Keratinocyte (primary cell): ENCODE measurements at regions not wholly inside any gene's neighbourhood (a gene's known extent, or its start where the extent isn't known, plus 50 kb on each side); places are given as distances from the start of the nearest gene placed in this dataset.

Experiments
- DNase-seq: peaks from one replicate; pipeline ENCODE4 v3.0.0-alpha.2; 2011; ENCODE audit warnings: low read depth, missing footprints, low spot score
- FAIRE-seq: peaks from 2 replicates; lab custom pipeline; 2011; peaks lifted over from hg19 to GRCh38; lab: Jason Lieb, UNC
- H2AFZ ChIP-seq: 2 replicates; pipeline ENCODE4 v1.6.0; 2012; ENCODE audit warnings: low read length, control low read depth, inconsistent platforms; ENCODE audit not compliant: control insufficient read depth
- H3K27ac ChIP-seq: 2 replicates; pipeline ENCODE4 v1.5.1; 2011; ENCODE audit warnings: low read length; ENCODE audit not compliant: control insufficient read depth, insufficient read depth
- H3K27me3 ChIP-seq: 3 replicates; pipeline ENCODE4 v1.6.0; 2011; ENCODE audit warnings: low read length; ENCODE audit not compliant: control insufficient read depth, insufficient read depth; ENCODE audit errors: extremely low read depth
- H3K36me3 ChIP-seq, 2 experiments: 2 replicates in 1 of 2; 3 replicates in 1 of 2; pipeline ENCODE4 v1.5.1; 2011; ENCODE audit warnings: low read length in 2 of 2, mild to moderate bottlenecking in 1 of 2; ENCODE audit not compliant: control insufficient read depth in 2 of 2, insufficient read depth in 2 of 2; ENCODE audit errors: extremely low read depth in 1 of 2
- H3K4me1 ChIP-seq: 3 replicates; pipeline ENCODE4 v1.5.1; 2011; ENCODE audit warnings: low read length; ENCODE audit not compliant: control insufficient read depth, insufficient read depth; ENCODE audit errors: extremely low read depth
- H3K4me2 ChIP-seq: 3 replicates; pipeline ENCODE4 v1.6.0; 2011; ENCODE audit warnings: low read depth, low read length; ENCODE audit not compliant: control insufficient read depth, insufficient read depth; ENCODE audit errors: extremely low read depth
- H3K4me3 ChIP-seq, 3 experiments: fragments of 200-600 bp in 1 of 3; sonication (generic) in 1 of 3; 2 replicates in 2 of 3; 3 replicates in 1 of 3; pipeline ENCODE4 v1.5.1; 2011 to 2016; ENCODE audit warnings: low read length in 3 of 3, mild to moderate bottlenecking in 3 of 3, control low read depth in 2 of 3, inconsistent platforms in 1 of 3, low read depth in 1 of 3, mixed read lengths in 1 of 3, mixed run types in 1 of 3, moderate library complexity in 1 of 3; ENCODE audit not compliant: control insufficient read depth in 2 of 3, insufficient read depth in 2 of 3; ENCODE audit errors: extremely low read depth in 1 of 3
- H3K79me2 ChIP-seq: 2 replicates; pipeline ENCODE4 v1.6.0; 2012; ENCODE audit warnings: low read length; ENCODE audit not compliant: control insufficient read depth, insufficient read depth
- H3K9ac ChIP-seq: 3 replicates; pipeline ENCODE4 v1.6.0; 2011; ENCODE audit warnings: low read length; ENCODE audit not compliant: control insufficient read depth, insufficient read depth; ENCODE audit errors: extremely low read depth
- H3K9me1 ChIP-seq: 3 replicates; pipeline ENCODE4 v1.6.0; 2011; ENCODE audit warnings: low read length; ENCODE audit not compliant: control insufficient read depth, insufficient read depth; ENCODE audit errors: extremely low read depth
- H3K9me3 ChIP-seq: 2 replicates; pipeline ENCODE4 v1.5.1; 2012; ENCODE audit warnings: low read depth, low read length; ENCODE audit not compliant: control insufficient read depth
- H4K20me1 ChIP-seq: 3 replicates; pipeline ENCODE4 v1.6.0; 2011; ENCODE audit warnings: low read length; ENCODE audit not compliant: control insufficient read depth, insufficient read depth; ENCODE audit errors: extremely low read depth
- EZH2 ChIP-seq: IDR thresholded peaks from one replicate; pipeline ENCODE4 v1.6.1; 2012; ENCODE audit warnings: inconsistent platforms, mild to moderate bottlenecking, low read length, moderate library complexity
- dilution Hi-C: fragments of 300-500 bp; cut with MboI; formaldehyde crosslinking; loops from one replicate; pipeline ENCODE4 v1.7.0; 2020; ENCODE audit warnings: low sequenced_read_pairs; ENCODE audit not compliant: extremely low pct_ligation_motif_present
- TF ChIP-seq, protein P1 (sequence below), 3 experiments: IDR thresholded peaks in 1 of 3; conservative IDR thresholded peaks in 1 of 3; optimal IDR thresholded peaks in 1 of 3; 2 replicates in 2 of 3; 3 replicates in 1 of 3; pipeline versions ENCODE3 to v1.5.1; 2011; ENCODE audit warnings: low read length in 3 of 3, mild to moderate bottlenecking in 3 of 3, moderate library complexity in 2 of 3, control low read depth in 1 of 3, inconsistent platforms in 1 of 3; ENCODE audit not compliant: insufficient read depth in 2 of 3; ENCODE audit errors: extremely low read depth in 1 of 3

DNA sequence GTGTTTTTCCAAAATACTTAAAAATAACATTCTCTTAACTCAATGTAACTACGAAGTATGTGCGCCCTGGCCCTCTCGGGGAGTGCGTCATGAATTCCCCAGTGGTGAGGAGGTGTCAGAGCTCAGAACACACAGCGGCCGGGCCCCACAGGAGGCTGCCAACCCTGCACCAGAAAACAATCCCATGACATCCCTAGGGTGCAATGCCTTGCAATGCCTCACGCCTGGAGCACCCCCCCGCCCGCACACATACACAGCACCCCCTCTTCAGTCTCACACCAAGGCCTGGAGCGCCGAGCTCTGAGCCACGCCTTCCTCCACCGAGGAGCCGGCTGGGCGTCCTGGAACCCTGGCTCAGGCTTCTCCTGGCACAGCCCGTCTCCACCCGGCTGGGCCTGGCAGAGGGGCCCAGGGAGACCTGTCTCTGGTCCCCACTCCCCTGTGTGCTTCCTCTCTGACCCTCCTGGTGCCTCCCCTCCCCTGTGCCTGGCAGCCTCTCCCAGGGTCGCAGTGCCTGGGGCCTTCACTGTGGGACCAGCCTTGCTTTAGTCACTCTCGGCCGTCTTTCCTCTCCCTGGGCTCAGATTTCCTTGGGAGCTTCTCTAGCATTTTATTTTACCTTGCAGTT, 108.2 kb upstream of the ADRA2C start:
- FAIRE-seq (no peak), DNase-seq (no peak)
- no peaks in the 10 kb centered on the region for H3K4me1 ChIP-seq
- no peaks in the 10 kb centered on the region for H3K9me1 ChIP-seq
- H3K36me3 ChIP-seq, result no peaks in the 10 kb centered on the region
- no peaks in the 10 kb centered on the region for H3K9me3 ChIP-seq
- no peak overlapping the region for H3K9ac ChIP-seq
- dilution Hi-C loops, result no loop called here
- H2AFZ ChIP-seq, result no peak overlapping the region
- H3K79me2 ChIP-seq, result no peaks in the 10 kb centered on the region
- peaks cover 44% of the 10 kb centered on the region for H3K27me3 ChIP-seq
- no peaks in the 10 kb centered on the region for H4K20me1 ChIP-seq
- H3K4me2 ChIP-seq, result no peak overlapping the region
- TF ChIP-seq, protein P1, sequence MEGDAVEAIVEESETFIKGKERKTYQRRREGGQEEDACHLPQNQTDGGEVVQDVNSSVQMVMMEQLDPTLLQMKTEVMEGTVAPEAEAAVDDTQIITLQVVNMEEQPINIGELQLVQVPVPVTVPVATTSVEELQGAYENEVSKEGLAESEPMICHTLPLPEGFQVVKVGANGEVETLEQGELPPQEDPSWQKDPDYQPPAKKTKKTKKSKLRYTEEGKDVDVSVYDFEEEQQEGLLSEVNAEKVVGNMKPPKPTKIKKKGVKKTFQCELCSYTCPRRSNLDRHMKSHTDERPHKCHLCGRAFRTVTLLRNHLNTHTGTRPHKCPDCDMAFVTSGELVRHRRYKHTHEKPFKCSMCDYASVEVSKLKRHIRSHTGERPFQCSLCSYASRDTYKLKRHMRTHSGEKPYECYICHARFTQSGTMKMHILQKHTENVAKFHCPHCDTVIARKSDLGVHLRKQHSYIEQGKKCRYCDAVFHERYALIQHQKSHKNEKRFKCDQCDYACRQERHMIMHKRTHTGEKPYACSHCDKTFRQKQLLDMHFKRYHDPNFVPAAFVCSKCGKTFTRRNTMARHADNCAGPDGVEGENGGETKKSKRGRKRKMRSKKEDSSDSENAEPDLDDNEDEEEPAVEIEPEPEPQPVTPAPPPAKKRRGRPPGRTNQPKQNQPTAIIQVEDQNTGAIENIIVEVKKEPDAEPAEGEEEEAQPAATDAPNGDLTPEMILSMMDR (optimal IDR thresholded peaks at IDR 0.05 in 1 of 3, IDR thresholded peaks at IDR 0.05 in 1 of 3, conservative IDR thresholded peaks at IDR 0.05 in 1 of 3; ENCODE audit: extremely low read depth in 1 of 3, insufficient read depth in 2 of 3, low read length in 3 of 3), result no peak
- TF ChIP-seq EZH2, result no peak
- no peak overlapping the region for H3K4me3 ChIP-seq
- H3K27ac ChIP-seq, result no peak overlapping the region

GRCh38 chr4:3656416-3657356, 109.5 kb upstream of the ADRA2C start:
- no peak overlapping the region for H3K27ac ChIP-seq
- H3K79me2 ChIP-seq, result no peaks in the 10 kb centered on the region
- H3K4me2 ChIP-seq, result no peak overlapping the region
- no peak overlapping the region for H3K4me3 ChIP-seq
- no peaks in the 10 kb centered on the region for H3K4me1 ChIP-seq
- FAIRE-seq (no peak), DNase-seq (no peak)
- no peak for TF ChIP-seq EZH2
- TF ChIP-seq, protein P1 (optimal IDR thresholded peaks at IDR 0.05 in 1 of 3, IDR thresholded peaks at IDR 0.05 in 1 of 3, conservative IDR thresholded peaks at IDR 0.05 in 1 of 3; ENCODE audit: extremely low read depth in 1 of 3, insufficient read depth in 2 of 3, low read length in 3 of 3), result no peak
- H3K9me1 ChIP-seq, result no peaks in the 10 kb centered on the region
- H3K9me3 ChIP-seq, result no peaks in the 10 kb centered on the region
- H2AFZ ChIP-seq, result no peak overlapping the region
- H3K9ac ChIP-seq, result no peak overlapping the region
- dilution Hi-C loops, result no loop called here
- H4K20me1 ChIP-seq, result no peaks in the 10 kb centered on the region
- peaks cover 50% of the 10 kb centered on the region for H3K27me3 ChIP-seq
- H3K36me3 ChIP-seq, result no peaks in the 10 kb centered on the region
